HepG2 (cell line): ENCODE measurements at regions not wholly inside any gene's neighbourhood (a gene's known extent, or its start where the extent isn't known, plus 50 kb on each side); places are given as distances from the start of the nearest gene placed in this dataset.

ENCODE experiments used
- ATAC-seq: fragments of 200-7000 bp; cut with Tn5 transposase; 3 replicates; pipeline ENCODE4 v1.9.1; 2020; ENCODE audit warnings: mild to moderate bottlenecking, moderate library complexity
- BruUV-seq: library from RNA; stranded (reverse); fragments of 400-500 nt; replicated peaks from 2 replicates; lab custom pipeline; 2021; lab: Mats Ljungman, UMichigan
- CTCF ChIA-PET: fragments of 300-600 bp; formaldehyde crosslinking; extraction: SDS; loops from one replicate; lab custom pipeline; 2021; ENCODE audit warnings: low total read pairs, inconsistent platforms, low intra/inter-chr PET ratio; lab: Yijun Ruan, JAX
- POLR2A ChIA-PET: fragments of 350-600 bp; sonication (Branson Sonifier 250); formaldehyde crosslinking; loops from one replicate; lab custom pipeline; 2020; ENCODE audit warnings: antibody characterized with exemption, inconsistent platforms; lab: Yijun Ruan, JAX
- DNase-seq: peaks from one replicate; pipeline ENCODE4 v3.0.0-alpha.2; 2015; ENCODE audit warnings: low spot score
- FAIRE-seq: peaks from 3 replicates; lab custom pipeline; 2011; peaks lifted over from hg19 to GRCh38; lab: Jason Lieb, UNC
- H2AFZ ChIP-seq: one replicate; pipeline ENCODE4 v1.6.1; 2011; ENCODE audit warnings: low read length, inconsistent platforms
- H3K27ac ChIP-seq: fragments of 300-600 bp; 3 replicates; pipeline ENCODE4 v1.8.0; 2011; ENCODE audit warnings: mixed run types, mild to moderate bottlenecking, mixed read lengths, low read length, inconsistent platforms; ENCODE audit not compliant: insufficient read depth; ENCODE audit errors: extremely low read length
- H3K27me3 ChIP-seq, 2 experiments: fragments of 200-600 bp in 1 of 2; 2 replicates in 1 of 2; 3 replicates in 1 of 2; pipeline versions ENCODE4 v1.6.0 to v1.8.0; 2011; ENCODE audit warnings: low read length in 2 of 2, mild to moderate bottlenecking in 2 of 2, moderate library complexity in 2 of 2, inconsistent platforms in 1 of 2; ENCODE audit not compliant: insufficient read depth in 2 of 2, control insufficient read depth in 1 of 2
- H3K36me3 ChIP-seq, 2 experiments: fragments of 200-600 bp in 1 of 2; replicated peaks in 1 of 2; 2 replicates in 1 of 2; 3 replicates in 1 of 2; pipeline versions ENCODE4 v1.5.1 to v1.8.0; 2011; ENCODE audit warnings: low read length in 2 of 2, inconsistent platforms in 1 of 2; ENCODE audit not compliant: insufficient read depth in 2 of 2, control insufficient read depth in 1 of 2
- H3K4me1 ChIP-seq: 2 replicates; pipeline ENCODE4 v1.5.1; 2012; ENCODE audit warnings: low read length, inconsistent platforms; ENCODE audit not compliant: insufficient read depth
- H3K4me2 ChIP-seq: 2 replicates; pipeline ENCODE4 v1.6.0; 2011; ENCODE audit warnings: low read depth, low read length, inconsistent platforms
- H3K4me3 ChIP-seq, 3 experiments: fragments of 200-600 bp in 1 of 3; sonication (generic), shearing (Covaris generic) in 1 of 3; replicated peaks in 1 of 3; 2 replicates each; pipeline ENCODE4 v1.5.1; 2011 to 2016; ENCODE audit warnings: low read length in 3 of 3, inconsistent platforms in 2 of 3, low read depth in 2 of 3, mild to moderate bottlenecking in 2 of 3, control low read depth in 1 of 3, mixed read lengths in 1 of 3; ENCODE audit not compliant: insufficient read depth in 1 of 3
- H3K79me2 ChIP-seq: one replicate; pipeline ENCODE4 v1.6.1; 2011; ENCODE audit warnings: low read length, inconsistent platforms; ENCODE audit not compliant: insufficient read depth
- H3K9ac ChIP-seq: 2 replicates; pipeline ENCODE4 v1.6.0; 2011; ENCODE audit warnings: mild to moderate bottlenecking, low read depth, low read length, inconsistent platforms; ENCODE audit not compliant: insufficient read depth
- H3K9me3 ChIP-seq: 2 replicates; pipeline ENCODE4 v1.5.1; 2012; ENCODE audit warnings: mild to moderate bottlenecking, low read length
- H4K20me1 ChIP-seq: 2 replicates; pipeline ENCODE4 v1.6.0; 2011; ENCODE audit warnings: inconsistent platforms, mild to moderate bottlenecking, low read length, moderate library complexity; ENCODE audit not compliant: insufficient read depth
- CTCF ChIP-seq: sonication (generic); formaldehyde crosslinking; IDR thresholded peaks from 2 replicates; pipeline ENCODE4 v1.5.0; 2020; ENCODE audit warnings: mild to moderate bottlenecking, missing genetic modification reagents, moderate library complexity
- DMTF1 ChIP-seq: sonication (generic); formaldehyde crosslinking; IDR thresholded peaks from 2 replicates; pipeline ENCODE4 v1.4.0; 2020; ENCODE audit warnings: mild to moderate bottlenecking, missing genetic modification reagents
- FUBP1 ChIP-seq: sonication (generic); formaldehyde crosslinking; IDR thresholded peaks from 2 replicates; pipeline ENCODE4 v1.5.1; 2020; ENCODE audit warnings: missing genetic modification reagents, mild to moderate bottlenecking, borderline replicate concordance
- GFI1 ChIP-seq: sonication (generic); formaldehyde crosslinking; IDR thresholded peaks from 2 replicates; pipeline ENCODE4 v1.5.0; 2020; ENCODE audit warnings: missing genetic modification reagents, mild to moderate bottlenecking, borderline replicate concordance
- MAFG ChIP-seq: sonication (generic); formaldehyde crosslinking; IDR thresholded peaks from 2 replicates; pipeline ENCODE4 v1.5.1; 2020; ENCODE audit warnings: mild to moderate bottlenecking, missing genetic modification reagents
- NFIC ChIP-seq: IDR thresholded peaks from 2 replicates; pipeline ENCODE4 v1.6.1; 2012; ENCODE audit warnings: mild to moderate bottlenecking, low read length, inconsistent platforms
- RORA ChIP-seq: sonication (generic); formaldehyde crosslinking; IDR thresholded peaks from 2 replicates; pipeline ENCODE4 v1.5.0; 2020; ENCODE audit warnings: mild to moderate bottlenecking, missing genetic modification reagents, moderate library complexity
- STAG1 ChIP-seq: sonication (generic); formaldehyde crosslinking; IDR thresholded peaks from 2 replicates; pipeline ENCODE4 v1.4.0; 2020; ENCODE audit warnings: missing genetic modification reagents
- TCF7L2 ChIP-seq: IDR thresholded peaks from 2 replicates; pipeline ENCODE4 v1.6.1; 2011; ENCODE audit warnings: mild to moderate bottlenecking, low read depth, low read length, moderate library complexity
- ZMYM4 ChIP-seq: sonication (generic); formaldehyde crosslinking; IDR thresholded peaks from 2 replicates; pipeline ENCODE4 v1.8.1; 2023; ENCODE audit warnings: mild to moderate bottlenecking, missing genetic modification reagents
- ZNF547 ChIP-seq: sonication (generic); formaldehyde crosslinking; IDR thresholded peaks from 2 replicates; pipeline ENCODE4 v1.5.1; 2020; ENCODE audit warnings: mild to moderate bottlenecking, missing genetic modification reagents
- ZNF770 ChIP-seq: sonication (generic); formaldehyde crosslinking; IDR thresholded peaks from 2 replicates; pipeline ENCODE4 v1.5.0; 2020; ENCODE audit warnings: mild to moderate bottlenecking, missing genetic modification reagents
- ZSCAN9 ChIP-seq: IDR thresholded peaks from 2 replicates; pipeline ENCODE4 v1.6.1; 2016; ENCODE audit warnings: borderline replicate concordance
- WGBS: methylation state at CpG from one replicate; pipeline ENCODE4 v1.1.6; 2017; ENCODE audit warnings: low lambda C conversion rate; 5-methylcytosine and 5-hydroxymethylcytosine counted together
- in situ Hi-C: cut with HindIII; loops from 2 replicates; pipeline ENCODE4 v1.10.0; 2017; ENCODE audit warnings: low pct_unique_long_range_greater_than_20kb; ENCODE audit not compliant: extremely low pct_ligation_motif_present
- intact Hi-C: fragments of 100-400 bp; cut with micrococcal nuclease; formaldehyde crosslinking; loops from one replicate; pipeline ENCODE4 v1.10.0; 2022; ENCODE audit not compliant: unreplicated experiment

- no peak for TF ChIP-seq ZNF547 (CRISPR knock-in tag)
Measured at GRCh38 chr18:24877546-24877945, 417.1 kb downstream of the HRH4 start (continued).

- Histone ChIP-seq H3K4me2 (no peak overlapping the region), H3K79me2 (no peaks in the 10 kb centered on the region), H2AFZ (no peak overlapping the region), H3K9me3 (no peaks in the 10 kb centered on the region), H3K27ac (no peak overlapping the region), H4K20me1 (no peaks in the 10 kb centered on the region), H3K4me3 (no peak overlapping the region), H3K36me3 (no peaks in the 10 kb centered on the region), H3K27me3 (no peaks in the 10 kb centered on the region), H3K9ac (no peak overlapping the region), H3K4me1 (no peaks in the 10 kb centered on the region)
- DNase-seq: peak; percentile 7
- in situ Hi-C loops (loop anchor here (25.0 kb wide), 2 partner anchors 109 to 959 kb away; no protein-coding TSS in a partner anchor), intact Hi-C loops (loop anchor here (1.0 to 5.0 kb wide), 2 partner anchors 954 to 1019 kb away; no protein-coding TSS in a partner anchor)
- WGBS: 1% methylated on average over 4 of the region's 4 CpGs
- no TSS peak for BruUV-seq
- no peak for FAIRE-seq
- POLR2A ChIA-PET: no interaction called here
- no peak; the same call in 2 of the 3 replicates for ATAC-seq
- CTCF ChIA-PET: interaction anchor here (1.0 to 1.7 kb wide), 2 partner anchors 954 to 1018 kb away, joined by 4 to 8 read pairs; no protein-coding TSS in a partner anchor
- TF ChIP-seq NFIC: no peak
- peak; percentile 71 for TF ChIP-seq STAG1 (CRISPR knock-in tag)
- TF ChIP-seq ZMYM4 (CRISPR knock-in tag): no peak
- no peak for TF ChIP-seq ZSCAN9
- TF ChIP-seq TCF7L2: no peak
- TF ChIP-seq FUBP1 (CRISPR knock-in tag): no peak
- no peak for TF ChIP-seq MAFG (CRISPR knock-in tag)
- no peak for TF ChIP-seq GFI1
- peak; percentile 51 for TF ChIP-seq CTCF (CRISPR knock-in tag)
- no peak for TF ChIP-seq DMTF1 (CRISPR knock-in tag)
- TF ChIP-seq ZNF770 (CRISPR knock-in tag): no peak
- TF ChIP-seq RORA: no peak
Measured at GRCh38 chr18:24878289-24878688, 417.9 kb downstream of the HRH4 start.
